HG03520 (cell line): ENCODE measurements at regions not wholly inside any gene's neighbourhood (a gene's known extent, or its start where the extent isn't known, plus 50 kb on each side); places are given as distances from the start of the nearest gene placed in this dataset.

ENCODE experiments used
- ATAC-seq: cut with Tn5 transposase; IDR thresholded peaks from one replicate; pipeline ENCODE4 v1.9.1; 2021; ENCODE audit warnings: mild to moderate bottlenecking, moderate library complexity; ENCODE audit not compliant: unreplicated experiment

DNA sequence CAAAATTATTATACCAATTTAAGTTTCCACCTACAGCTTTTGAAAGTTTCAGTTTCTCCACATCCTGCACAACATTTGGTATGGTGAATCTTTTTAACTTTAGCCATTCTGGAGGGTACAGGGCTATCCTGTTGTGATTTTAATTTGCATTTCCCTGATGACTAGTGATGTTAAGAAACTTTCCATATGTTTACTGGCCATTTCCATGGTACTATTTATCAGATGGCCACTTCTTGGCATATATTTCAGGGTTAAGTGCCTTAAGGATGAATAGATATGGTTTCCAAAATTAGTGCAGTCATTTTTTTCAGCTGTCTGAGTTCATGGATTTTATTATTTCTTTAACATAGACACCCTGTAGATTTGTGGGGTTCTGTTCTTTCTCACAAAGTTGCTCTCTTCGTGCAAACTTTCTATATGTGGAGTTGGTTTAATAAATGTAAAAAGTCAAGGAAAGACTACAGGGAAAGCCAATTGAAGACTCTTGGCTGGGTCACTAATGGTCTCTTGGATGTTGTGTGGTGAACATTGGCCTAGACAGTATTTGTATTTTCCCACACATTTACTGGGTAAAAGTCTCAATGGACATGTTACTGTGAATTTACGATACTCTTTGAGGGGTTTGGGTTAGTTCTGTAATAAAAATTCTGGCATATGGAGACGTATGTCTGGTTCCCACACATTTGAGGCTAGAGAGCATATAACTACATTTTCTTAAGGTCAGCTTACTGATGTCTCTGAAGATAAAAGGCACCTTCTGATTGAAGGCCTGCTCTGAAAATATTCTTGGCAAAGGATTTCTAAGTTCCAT is 147.5 kb upstream of the PDZRN3 start:
- ATAC-seq = no peak

DNA sequence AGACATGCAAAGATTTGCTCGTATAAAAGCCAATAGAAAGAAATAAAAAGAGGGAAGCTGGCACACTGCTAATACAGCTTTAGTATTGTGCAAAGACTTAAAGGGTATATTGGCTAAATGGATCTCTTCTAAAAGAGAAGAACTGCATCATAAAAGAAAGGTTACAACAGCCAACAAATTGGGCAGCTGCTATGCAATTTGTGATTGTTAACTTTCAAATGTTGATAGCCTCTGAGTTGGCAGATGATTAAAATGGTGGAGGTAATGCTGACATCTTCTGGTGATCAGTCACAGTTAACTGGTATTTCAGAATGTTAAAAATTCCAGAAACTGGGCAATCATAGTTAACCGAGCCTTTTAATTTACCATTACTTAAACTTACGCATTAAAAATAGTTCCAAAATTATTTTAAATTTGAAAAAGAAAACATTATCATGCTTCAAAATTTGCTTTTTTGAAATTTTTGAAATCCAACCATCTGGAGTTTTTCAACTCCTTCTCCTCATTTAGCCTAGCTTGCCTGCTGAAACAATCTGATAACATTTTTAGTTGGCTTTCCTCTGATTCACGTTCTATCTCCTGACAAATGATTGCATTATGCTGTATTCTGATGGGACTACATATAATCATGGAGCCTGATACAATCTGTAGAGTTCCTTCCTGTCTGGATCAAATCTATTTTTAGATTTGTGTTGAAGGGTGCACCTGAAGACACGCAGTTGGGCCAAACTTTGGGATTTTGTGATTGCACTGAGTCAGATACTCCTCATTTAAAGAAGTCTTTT is 144.0 kb upstream of the PDZRN3 start:
- no peak for ATAC-seq

DNA sequence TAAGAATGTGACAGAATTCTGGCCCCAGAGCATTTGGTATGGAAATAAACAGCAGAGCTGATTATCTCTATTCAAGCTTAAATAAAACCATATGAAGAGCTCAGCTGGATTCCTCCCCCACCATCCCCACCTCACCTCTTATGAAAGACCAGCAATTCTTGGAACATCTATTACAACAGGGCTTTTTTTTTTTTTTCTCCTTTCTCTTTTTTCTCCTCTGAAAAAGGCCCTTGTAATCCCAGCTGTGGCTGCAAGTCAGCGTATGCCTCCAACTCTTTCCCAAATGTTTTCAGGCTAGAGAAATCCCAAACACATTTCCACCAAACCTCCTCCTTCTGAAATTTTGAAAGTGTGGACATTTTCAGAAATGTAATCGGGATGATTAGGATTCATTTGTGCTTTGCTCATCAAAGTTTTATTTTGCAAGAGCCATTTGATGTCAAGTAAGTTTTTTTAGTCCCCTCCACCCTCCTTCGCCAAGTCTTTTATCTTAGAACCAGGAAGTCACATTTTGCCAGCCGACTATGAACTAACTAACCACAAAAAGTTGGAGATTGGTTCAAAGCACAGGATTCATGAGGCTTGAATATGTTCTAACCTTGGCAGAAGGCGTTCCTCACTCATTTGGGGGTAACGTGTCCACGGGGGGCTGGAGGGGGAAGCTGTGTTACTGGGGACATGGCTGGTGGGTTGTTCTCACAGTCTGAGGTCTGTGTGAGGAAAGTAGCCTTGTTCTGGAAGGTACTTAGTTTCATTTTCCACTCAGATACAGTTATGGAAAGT is 142.0 kb upstream of the PDZRN3 start:
- no peak for ATAC-seq

DNA sequence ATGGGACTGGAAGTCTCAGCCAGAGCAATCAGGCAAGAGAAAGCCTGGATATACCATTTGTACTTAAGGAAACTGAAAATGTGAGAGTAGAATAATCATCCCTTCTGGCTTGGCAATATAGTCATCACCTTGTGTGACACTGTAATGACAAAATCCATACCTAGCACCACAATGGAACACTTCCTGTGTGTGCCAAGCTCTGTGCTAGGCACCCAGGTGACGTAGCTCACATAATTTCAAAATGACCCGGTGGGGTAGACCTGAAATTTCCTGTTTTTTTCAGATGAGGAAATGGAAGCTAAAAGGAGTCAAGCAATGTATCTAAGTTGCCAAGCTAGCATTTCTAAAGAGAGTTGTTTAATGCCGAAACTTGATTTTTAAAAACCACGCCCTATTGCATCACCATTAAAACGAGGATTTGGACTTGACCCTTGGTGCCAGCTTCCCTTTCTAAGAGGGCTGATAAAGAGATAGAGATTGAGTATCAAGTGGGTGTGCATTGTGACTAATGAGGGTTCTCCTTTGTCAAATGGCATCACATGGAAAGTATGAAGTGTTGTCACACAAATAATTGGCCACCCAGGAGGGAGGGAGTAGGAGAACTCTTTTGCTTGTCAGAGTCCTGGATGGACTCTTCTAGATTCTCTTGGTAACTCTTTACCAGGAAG is 141.3 kb upstream of the PDZRN3 start:
- ATAC-seq = no peak

DNA sequence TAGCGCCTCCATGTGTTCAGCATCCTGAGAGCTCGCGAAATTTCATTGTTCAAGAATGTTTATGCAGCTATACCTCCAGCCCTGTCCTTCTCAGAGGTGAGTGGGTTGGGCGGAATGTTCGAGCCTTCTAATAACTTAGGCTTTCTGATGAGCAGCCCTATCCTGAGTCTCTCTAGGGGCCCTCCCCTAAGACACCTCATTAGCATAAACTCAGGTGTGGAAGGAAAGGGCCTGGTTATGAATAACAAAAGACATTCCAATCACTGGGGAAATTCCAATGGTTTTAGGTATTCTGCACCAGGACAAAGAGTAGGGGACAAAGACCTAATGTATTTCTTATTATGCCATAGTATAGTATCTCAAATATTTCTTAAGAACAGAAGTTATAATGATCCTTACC is 138.1 kb upstream of the PDZRN3 start:
- ATAC-seq = no peak

DNA sequence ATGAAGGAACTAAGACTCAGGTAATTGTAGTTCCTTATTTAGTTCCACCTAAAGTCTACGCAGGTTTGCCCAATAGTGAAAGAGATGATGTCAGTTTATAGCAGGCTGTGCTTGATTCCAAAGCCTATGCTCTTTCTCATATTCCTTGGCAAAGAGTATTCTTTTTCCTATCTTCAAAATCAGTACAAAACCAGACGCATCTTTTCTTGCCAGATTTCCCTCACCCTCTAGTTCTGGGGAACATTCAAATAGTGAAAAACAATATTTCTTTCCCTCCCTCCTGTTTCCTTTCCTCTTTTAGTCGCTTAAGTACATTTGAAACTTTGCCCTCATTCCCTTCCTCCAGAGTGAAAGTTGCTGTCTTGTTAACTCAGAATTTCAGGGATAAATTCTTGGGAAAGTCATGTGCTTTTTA is 134.6 kb upstream of the PDZRN3 start:
- ATAC-seq = no peak

DNA sequence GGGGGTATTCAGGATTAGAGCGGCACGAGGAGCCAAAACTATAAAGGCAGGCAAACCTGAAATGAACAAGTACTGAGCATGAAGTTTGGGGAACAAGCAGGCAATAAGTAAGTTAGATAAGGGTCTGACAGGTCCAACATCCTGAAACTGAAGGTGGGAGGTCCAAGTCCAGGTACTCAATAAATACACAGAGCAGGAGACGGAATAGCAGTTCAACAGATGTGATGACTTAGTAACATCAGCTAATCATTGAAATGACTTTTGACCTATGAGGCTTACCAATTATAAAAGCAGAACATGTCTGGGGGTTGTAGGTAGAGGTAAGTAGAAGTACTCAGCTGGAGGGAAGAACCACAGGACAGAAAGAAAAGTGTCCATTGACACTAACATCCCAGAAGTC is 132.8 kb upstream of the PDZRN3 start:
- no peak for ATAC-seq

DNA sequence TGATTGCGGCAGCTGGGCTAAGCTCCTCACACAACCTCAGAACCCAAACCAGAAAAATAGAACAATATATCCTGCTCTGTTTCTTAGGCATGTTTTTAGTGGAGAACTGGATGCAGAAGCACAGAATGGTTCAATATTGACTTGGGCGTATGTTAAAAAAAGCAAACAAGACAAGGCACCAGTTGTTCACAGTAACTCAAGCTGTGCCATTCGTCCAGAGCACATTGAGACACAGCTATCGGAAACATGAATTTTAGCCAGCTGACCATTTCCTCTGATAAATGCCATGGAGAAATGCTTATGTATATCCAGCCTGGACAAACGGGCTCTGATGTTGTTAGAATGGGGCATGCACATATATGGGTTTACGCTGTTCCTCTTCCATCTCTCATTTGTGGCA is 129.2 kb upstream of the PDZRN3 start:
- ATAC-seq = no peak

DNA sequence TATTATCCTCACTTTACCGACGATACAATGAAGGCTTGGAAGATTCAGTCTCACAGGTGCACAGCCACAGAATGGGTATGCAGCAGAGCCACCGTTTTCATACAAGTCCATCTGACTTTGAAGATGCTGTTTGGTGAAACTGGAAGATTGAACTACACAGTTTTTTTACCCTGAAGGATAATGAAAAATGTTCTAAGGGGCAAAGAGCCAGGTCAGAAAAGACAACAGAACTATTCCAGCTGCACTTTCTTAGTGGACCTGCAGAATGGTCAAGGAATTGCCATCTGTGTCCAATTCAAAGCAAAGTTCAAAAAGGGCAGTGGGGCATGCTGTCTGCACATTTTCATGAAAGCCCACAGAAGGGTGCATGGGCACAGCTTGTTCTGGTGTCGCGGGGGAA is 127.6 kb upstream of the PDZRN3 start:
- no peak for ATAC-seq

DNA sequence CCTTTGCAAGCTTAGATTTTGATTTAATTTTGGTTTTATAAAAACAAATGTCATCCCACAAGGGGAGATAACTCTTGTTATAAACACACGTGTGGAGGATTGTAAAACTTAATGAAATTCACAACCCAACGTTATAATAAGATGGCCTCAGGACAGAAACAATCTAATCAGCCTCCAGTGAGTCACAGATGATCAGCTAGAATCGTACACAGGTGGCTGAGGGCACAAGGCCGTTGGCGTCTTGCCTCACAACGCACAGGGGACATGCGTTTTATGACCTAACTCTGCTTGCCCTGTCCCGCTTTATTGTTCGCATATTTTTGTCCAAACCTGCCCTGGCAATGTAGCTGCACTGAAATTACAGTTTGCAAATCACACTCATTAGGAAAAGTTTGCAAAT is 121.9 kb upstream of the PDZRN3 start:
- ATAC-seq = no peak

DNA sequence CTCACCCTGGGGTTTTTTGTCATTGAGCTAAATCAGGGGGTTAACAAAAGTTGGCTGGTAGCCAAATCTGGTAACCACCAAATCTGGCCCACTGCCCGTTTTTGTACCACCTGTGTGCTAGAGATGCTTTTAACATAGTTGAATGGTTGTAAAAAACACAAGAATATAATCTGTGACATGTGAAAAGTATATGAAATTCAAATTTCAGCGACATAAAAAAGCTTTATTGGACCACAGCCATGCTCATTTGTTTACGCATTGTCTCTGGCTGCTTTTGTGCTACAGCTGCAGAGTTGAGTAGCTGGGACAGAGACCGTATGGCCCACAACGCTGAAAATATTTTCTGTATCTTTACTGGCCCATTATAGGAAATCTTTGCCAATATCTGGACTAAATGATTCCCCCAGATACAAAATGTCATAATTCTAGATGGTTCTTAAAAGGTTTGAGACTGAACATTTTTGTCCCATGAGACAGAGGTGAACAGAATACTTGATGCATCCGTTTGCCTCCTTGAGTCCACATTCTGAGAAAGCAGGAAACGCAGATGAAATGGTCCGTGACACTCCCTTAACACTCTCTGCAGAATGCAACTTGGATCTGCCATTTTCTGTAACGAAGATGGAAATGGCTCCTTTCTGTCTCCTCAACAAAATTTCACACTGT is 120.9 kb upstream of the PDZRN3 start:
- no peak for ATAC-seq

DNA sequence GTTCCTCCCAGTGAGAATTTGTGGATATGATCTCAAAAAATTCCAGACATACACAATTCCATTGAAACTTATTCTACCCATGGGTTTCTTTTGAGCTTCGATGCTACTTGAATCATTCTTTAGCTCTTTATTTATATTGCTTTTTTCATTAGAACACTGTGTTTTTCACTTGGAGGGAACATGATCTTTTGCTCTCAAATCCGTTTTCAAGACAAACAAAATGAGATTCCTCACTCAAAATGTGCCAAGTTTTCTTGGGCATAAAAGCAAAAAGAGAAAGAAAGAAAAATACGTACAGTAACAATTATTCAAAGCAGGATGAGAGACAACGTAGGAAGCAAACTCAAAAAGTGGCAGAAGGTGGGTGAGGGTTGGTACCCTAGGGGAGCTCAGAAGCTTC is 118.8 kb upstream of the PDZRN3 start:
- no peak for ATAC-seq

DNA sequence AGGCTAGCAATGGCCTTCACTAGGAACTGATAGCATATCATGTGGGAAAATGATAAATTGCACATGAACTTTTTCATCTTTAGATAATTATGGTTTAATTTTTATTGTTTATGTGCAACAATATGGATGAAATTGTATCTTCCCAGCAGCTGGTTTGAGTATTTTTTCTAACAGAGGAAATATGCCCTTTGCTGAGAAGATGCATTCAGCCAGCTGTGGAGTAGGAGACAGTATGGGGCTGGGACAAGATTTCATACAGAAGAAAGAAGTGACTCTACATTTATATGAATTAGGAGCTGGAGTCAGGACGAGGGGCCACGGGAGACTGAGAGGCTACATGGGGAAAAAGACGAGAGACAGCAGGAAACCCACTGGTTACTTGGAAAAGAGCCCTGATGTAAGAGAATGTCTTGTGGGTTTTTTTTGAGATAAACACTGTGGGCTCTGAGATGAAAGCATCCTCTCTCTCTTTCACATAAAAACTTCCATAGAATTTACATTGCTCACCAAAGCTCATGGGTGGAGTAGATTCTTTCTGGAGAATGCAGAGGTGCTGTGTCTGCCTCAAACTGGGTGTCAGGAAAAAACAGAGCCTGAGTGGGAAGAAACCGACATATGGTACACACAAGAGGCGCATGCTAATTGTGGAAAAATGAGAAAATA is 115.2 kb upstream of the PDZRN3 start:
- no peak for ATAC-seq

DNA sequence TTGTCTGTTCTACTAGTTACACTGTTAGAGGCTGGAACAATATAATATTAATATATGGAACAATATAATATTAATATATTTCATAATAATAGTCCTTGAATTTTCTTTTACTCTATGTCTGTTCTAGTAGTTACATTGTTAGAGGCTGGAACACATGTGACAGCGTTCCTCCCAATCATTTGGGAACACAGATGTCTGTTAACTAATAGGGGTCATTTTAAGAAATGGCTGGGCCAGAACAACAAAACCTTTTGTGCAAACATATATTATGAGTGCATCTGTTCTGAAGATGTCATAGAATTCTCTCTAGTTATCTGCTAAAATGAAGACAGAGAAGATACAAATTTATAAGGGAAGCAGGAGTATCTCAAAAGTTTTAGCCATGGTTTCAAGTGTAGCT is 114.0 kb upstream of the PDZRN3 start:
- ATAC-seq = no peak

DNA sequence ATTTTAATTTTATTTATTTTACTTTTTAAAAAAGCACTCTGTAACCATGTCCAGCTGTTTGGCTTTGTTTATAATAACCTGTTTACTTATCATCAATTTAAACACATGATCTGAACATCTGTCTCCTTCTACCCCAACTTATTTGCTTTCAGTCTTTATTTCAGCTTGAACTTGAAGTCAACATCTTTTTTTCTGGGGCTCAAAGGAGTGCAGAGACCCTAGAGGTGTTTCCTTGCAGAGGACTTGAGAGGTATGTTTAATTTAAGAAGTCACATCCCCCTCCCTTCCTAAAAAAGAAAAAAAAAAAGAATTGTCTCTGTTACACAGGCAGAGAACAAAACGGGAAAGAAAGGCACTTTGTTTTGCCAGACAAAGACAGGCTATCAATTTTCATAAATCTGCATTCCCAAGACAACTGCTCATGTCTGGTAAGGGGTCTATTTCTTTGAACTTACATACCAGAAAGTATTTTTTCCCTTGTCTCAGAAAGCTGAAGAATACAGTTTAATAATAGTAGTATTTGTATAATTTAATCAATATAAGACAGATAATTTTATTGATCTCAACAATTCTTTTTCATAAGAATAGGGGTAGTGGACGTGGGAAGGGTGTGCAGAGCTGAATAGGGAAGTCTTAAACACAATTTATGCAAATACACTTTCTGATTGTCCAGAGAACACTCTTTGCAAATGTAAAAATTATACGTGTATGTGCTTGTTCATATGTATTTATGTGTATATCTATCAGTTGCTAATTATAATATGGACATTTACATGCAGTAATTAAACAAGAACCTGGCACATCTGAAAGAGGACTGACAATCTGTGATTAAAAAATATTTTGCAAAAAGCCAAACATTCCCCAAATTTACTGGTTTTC is 109.7 kb upstream of the PDZRN3 start:
- ATAC-seq = no peak

DNA sequence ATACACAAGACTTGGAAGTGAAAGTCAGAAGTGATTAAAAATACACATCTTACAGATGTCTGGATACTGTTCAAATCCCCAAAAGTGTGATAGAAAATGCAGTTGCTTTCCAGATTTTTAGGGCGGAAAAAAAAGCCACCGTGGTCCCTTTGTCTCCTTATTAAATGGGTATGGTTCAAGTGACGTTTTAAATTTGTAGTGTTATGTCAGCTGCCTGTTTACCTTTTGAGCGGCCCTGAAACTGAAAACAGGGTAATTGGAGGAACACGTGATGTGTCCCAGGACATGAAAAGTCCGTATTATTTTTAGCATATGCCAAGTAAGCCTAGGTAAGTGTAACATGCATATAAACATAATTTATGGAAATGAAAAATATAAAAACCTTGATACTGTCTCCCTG is 109.0 kb upstream of the PDZRN3 start:
- ATAC-seq = no peak

DNA sequence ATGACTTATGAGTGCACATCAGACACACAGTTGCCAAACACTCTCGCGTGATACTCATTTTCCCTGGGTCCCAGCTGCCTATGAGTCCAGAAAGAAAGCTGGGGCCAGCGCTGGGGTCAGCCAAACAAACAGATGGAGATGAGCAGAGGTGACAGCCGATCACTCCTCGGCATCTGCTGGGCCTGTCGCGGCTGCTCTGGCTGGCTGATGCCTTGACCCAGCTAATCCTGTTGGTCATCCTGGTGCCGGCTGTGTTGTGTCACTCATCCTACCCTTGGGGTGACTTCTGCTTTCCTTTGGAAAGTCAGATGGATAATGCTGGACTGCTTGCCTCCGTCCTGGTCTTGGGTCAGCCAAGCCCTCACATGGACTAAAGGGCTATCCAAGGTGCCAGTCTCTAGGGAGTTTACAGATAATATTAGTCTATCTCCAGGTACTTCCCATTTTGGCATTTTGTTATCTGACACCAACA is 105.3 kb upstream of the PDZRN3 start:
- ATAC-seq = no peak

DNA sequence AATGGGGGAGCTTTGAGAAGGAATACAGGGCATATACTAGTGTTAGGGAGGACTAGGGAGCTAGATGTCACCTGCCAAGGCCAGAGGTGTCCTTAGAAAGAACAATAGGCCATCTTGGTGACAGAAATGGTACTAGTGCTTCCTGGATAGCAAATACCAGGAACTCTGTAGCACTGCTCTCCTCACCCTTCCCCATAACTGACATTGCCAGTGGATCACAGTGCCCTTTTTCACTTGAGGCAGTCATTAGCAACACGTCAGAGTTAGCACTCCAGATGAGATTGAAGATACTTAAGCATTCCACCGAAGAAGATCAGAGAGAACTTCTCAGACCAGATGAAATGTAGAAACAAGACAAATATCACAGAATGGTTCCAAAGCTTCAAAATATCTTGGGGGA is 103.1 kb upstream of the PDZRN3 start:
- ATAC-seq = no peak
